PC-9 (cell line): ENCODE measurements at regions not wholly inside any gene's neighbourhood (a gene's known extent, or its start where the extent isn't known, plus 50 kb on each side); places are given as distances from the start of the nearest gene placed in this dataset.

Source experiments
- EZH2 ChIP-seq: fragments of 200-600 bp; sonication (generic); IDR thresholded peaks from 2 replicates; pipeline ENCODE4 v1.8.0; 2017; ENCODE audit warnings: antibody characterized with exemption, low read depth
- TF ChIP-seq, protein P1 (sequence below): fragments of 200-600 bp; sonication (generic); conservative IDR thresholded peaks from 2 replicates; pipeline ENCODE4 v1.6.1; 2017; ENCODE audit warnings: mixed run types, antibody characterized with exemption, mild to moderate bottlenecking, moderate library complexity

DNA sequence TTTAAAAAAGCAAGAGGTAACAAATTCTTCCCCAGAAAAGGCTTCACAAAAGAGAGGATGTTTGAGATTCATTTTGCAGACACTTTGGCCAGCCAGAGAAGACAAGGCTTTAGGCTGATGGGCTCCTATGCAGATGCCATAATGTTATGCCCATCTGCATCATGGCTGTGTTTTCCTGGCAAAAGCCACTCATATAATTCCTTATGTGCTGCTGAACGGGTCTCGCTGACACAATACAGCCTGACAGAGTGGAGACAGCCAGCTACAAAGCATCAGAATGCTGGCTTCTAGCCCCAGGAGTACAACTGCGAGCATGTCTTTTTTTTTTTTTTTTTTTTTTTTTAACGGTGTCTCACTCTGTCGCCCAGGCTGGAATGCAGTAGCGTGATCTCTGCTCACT, 1157.4 kb upstream of the AUTS2 start:
- TF ChIP-seq EZH2 = no peak
- TF ChIP-seq, protein P1, sequence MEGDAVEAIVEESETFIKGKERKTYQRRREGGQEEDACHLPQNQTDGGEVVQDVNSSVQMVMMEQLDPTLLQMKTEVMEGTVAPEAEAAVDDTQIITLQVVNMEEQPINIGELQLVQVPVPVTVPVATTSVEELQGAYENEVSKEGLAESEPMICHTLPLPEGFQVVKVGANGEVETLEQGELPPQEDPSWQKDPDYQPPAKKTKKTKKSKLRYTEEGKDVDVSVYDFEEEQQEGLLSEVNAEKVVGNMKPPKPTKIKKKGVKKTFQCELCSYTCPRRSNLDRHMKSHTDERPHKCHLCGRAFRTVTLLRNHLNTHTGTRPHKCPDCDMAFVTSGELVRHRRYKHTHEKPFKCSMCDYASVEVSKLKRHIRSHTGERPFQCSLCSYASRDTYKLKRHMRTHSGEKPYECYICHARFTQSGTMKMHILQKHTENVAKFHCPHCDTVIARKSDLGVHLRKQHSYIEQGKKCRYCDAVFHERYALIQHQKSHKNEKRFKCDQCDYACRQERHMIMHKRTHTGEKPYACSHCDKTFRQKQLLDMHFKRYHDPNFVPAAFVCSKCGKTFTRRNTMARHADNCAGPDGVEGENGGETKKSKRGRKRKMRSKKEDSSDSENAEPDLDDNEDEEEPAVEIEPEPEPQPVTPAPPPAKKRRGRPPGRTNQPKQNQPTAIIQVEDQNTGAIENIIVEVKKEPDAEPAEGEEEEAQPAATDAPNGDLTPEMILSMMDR = no peak
